Activated T-helper 2 cell treated with anti-CD3 and anti-CD28 coated beads, Interferon-gamma antibody, Interleukin-2, Interleukin-4, amounts not matched to agents 10 μg/mL and 5 μg/mL and 100 μg/mL, durations not matched to agents 14 hours and 24 hours and 36 hours (primary cell): ENCODE measurements at regions not wholly inside any gene's neighbourhood (a gene's known extent, or its start where the extent isn't known, plus 50 kb on each side); places are given as distances from the start of the nearest gene placed in this dataset.
"Not testable (repeated sequence)": the region's sequence is repeated elsewhere in the genome, so short reads cannot be mapped to it uniquely, and the experiment has no call there.

Experiments used
- DNase-seq: peaks from one replicate; pipeline ENCODE4 v3.0.0; 2021; ENCODE audit warnings: low spot score
- H3K27ac Mint-ChIP-seq: one replicate; pipeline ENCODE4 v1.8.0; 2021; ENCODE audit warnings: mixed read lengths
- H3K27me3 Mint-ChIP-seq: one replicate; pipeline ENCODE4 v1.8.0; 2021; ENCODE audit warnings: low read depth, mixed read lengths
- H3K36me3 Mint-ChIP-seq: one replicate; pipeline ENCODE4 v1.8.0; 2021; ENCODE audit warnings: low read depth, mixed read lengths
- H3K4me1 Mint-ChIP-seq: one replicate; pipeline ENCODE4 v1.8.0; 2021; ENCODE audit warnings: low read depth, mixed read lengths
- H3K4me3 Mint-ChIP-seq: one replicate; pipeline ENCODE4 v1.8.0; 2021; ENCODE audit warnings: low read depth, mild to moderate bottlenecking, moderate library complexity, mixed read lengths
- H3K9me3 Mint-ChIP-seq: one replicate; pipeline ENCODE4 v1.8.0; 2021; ENCODE audit warnings: mixed read lengths
- intact Hi-C: fragments of 100-400 bp; cut with micrococcal nuclease; formaldehyde crosslinking; loops from one replicate; pipeline ENCODE4 v1.15.1; 2023

DNA sequence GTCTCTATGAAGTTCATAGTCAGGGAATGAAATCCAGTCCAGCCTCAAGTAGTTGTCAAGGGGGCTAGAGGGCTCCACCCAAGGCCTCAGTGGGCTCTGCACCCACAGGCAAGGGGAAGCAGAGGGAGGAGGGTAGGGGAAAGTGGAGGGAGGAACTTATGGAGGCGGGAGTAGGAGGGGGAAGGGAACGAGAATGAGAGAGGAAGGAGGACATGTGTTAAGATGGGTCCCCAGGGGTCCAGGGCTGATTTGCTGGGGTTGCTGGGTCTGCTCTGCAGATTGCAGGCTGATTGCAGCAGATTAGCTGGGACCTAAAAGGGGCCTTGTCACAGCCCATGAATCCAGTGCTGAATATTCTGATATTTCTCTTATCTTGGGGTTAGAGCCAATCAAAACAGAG lies 166.9 kb upstream of the IL12B start:
- H3K9me3 Mint-ChIP-seq = no peaks in the 10 kb centered on the region
- H3K27me3 Mint-ChIP-seq = peaks cover 10% of the 10 kb centered on the region
- H3K4me1 Mint-ChIP-seq = no peaks in the 10 kb centered on the region
- intact Hi-C loops = no loop called here
- no peak overlapping the region for H3K4me3 Mint-ChIP-seq
- no peak overlapping the region for H3K27ac Mint-ChIP-seq
- DNase-seq = no peak
- H3K36me3 Mint-ChIP-seq = no peaks in the 10 kb centered on the region

GRCh38 chr5:159498630-159499029 lies 168.3 kb upstream of the IL12B start:
- H3K9me3 Mint-ChIP-seq = no peaks in the 10 kb centered on the region
- no peak overlapping the region for H3K27ac Mint-ChIP-seq
- intact Hi-C loops = no loop called here
- H3K36me3 Mint-ChIP-seq = no peaks in the 10 kb centered on the region
- no peak overlapping the region for H3K4me3 Mint-ChIP-seq
- H3K27me3 Mint-ChIP-seq = peaks cover 5% of the 10 kb centered on the region
- H3K4me1 Mint-ChIP-seq = no peaks in the 10 kb centered on the region
- no peak for DNase-seq

DNA sequence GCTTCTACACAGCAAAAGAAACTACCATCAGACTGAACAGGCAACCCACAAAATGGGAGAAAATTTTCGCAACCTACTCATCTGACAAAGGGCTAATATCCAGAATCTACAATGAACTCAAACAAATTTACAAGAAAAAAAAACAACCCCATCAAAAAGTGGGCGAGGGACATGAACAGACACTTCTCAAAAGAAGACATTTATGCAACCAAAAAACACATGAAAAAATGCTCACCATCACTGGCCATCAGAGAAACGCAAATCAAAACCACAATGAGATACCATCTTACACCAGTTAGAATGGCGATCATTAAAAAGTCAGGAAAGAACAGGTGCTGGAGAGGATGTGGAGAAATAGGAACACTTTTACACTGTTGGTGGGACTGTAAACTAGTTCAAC lies 171.8 kb upstream of the IL12B start:
- H3K4me1 Mint-ChIP-seq, DNase-seq, H3K9me3 Mint-ChIP-seq, H3K36me3 Mint-ChIP-seq, H3K27ac Mint-ChIP-seq, intact Hi-C loops, H3K27me3 Mint-ChIP-seq, H3K4me3 Mint-ChIP-seq: not testable (repeated sequence)

- peaks cover 5% of the 10 kb centered on the region for H3K27me3 Mint-ChIP-seq
- H3K4me3 Mint-ChIP-seq = no peak overlapping the region
- H3K4me1 Mint-ChIP-seq = no peaks in the 10 kb centered on the region
- no peaks in the 10 kb centered on the region for H3K36me3 Mint-ChIP-seq
- no peaks in the 10 kb centered on the region for H3K9me3 Mint-ChIP-seq
- H3K27ac Mint-ChIP-seq = no peak overlapping the region
- intact Hi-C loops = no loop called here
- no peak for DNase-seq
Measured at GRCh38 chr5:159503236-159503635, 172.9 kb upstream of the IL12B start.

GRCh38 chr5:159504106-159504856 lies 174.0 kb upstream of the IL12B start:
- no peak for DNase-seq
- Mint-ChIP-seq H3K36me3 (no peaks in the 10 kb centered on the region), H3K27me3 (peaks cover 7% of the 10 kb centered on the region), H3K4me1 (no peaks in the 10 kb centered on the region), H3K9me3 (no peaks in the 10 kb centered on the region), H3K27ac (no peak overlapping the region), H3K4me3 (no peak overlapping the region)
- intact Hi-C loops = no loop called here

- DNase-seq = no peak
- H3K9me3 Mint-ChIP-seq = no peaks in the 10 kb centered on the region
- H3K27me3 Mint-ChIP-seq = peaks cover 7% of the 10 kb centered on the region
- no peak overlapping the region for H3K4me3 Mint-ChIP-seq
- H3K27ac Mint-ChIP-seq = no peak overlapping the region
- intact Hi-C loops = no loop called here
- no peaks in the 10 kb centered on the region for H3K4me1 Mint-ChIP-seq
- H3K36me3 Mint-ChIP-seq = no peaks in the 10 kb centered on the region
Measured at GRCh38 chr5:159504857-159505304, 174.6 kb upstream of the IL12B start.

- Mint-ChIP-seq H3K9me3 (no peaks in the 10 kb centered on the region), H3K36me3 (no peaks in the 10 kb centered on the region), H3K4me1 (no peaks in the 10 kb centered on the region), H3K27me3 (peaks cover 12% of the 10 kb centered on the region), H3K27ac (no peak overlapping the region), H3K4me3 (no peak overlapping the region)
- no peak for DNase-seq
- intact Hi-C loops = no loop called here
Measured at GRCh38 chr5:159507055-159507454, 176.8 kb upstream of the IL12B start.

GRCh38 chr5:159507661-159508060 lies 177.4 kb upstream of the IL12B start:
- no peak for DNase-seq
- H3K4me1 Mint-ChIP-seq = no peaks in the 10 kb centered on the region
- no peaks in the 10 kb centered on the region for H3K36me3 Mint-ChIP-seq
- intact Hi-C loops = no loop called here
- peaks cover 16% of the 10 kb centered on the region for H3K27me3 Mint-ChIP-seq
- no peaks in the 10 kb centered on the region for H3K9me3 Mint-ChIP-seq
- H3K27ac Mint-ChIP-seq = no peak overlapping the region
- no peak overlapping the region for H3K4me3 Mint-ChIP-seq

GRCh38 chr5:159508344-159508743 lies 178.1 kb upstream of the IL12B start:
- no peak for DNase-seq
- no peaks in the 10 kb centered on the region for H3K9me3 Mint-ChIP-seq
- H3K4me3 Mint-ChIP-seq = no peak overlapping the region
- H3K4me1 Mint-ChIP-seq = no peaks in the 10 kb centered on the region
- intact Hi-C loops = no loop called here
- no peaks in the 10 kb centered on the region for H3K36me3 Mint-ChIP-seq
- H3K27me3 Mint-ChIP-seq = peaks cover 16% of the 10 kb centered on the region
- no peak overlapping the region for H3K27ac Mint-ChIP-seq

DNA sequence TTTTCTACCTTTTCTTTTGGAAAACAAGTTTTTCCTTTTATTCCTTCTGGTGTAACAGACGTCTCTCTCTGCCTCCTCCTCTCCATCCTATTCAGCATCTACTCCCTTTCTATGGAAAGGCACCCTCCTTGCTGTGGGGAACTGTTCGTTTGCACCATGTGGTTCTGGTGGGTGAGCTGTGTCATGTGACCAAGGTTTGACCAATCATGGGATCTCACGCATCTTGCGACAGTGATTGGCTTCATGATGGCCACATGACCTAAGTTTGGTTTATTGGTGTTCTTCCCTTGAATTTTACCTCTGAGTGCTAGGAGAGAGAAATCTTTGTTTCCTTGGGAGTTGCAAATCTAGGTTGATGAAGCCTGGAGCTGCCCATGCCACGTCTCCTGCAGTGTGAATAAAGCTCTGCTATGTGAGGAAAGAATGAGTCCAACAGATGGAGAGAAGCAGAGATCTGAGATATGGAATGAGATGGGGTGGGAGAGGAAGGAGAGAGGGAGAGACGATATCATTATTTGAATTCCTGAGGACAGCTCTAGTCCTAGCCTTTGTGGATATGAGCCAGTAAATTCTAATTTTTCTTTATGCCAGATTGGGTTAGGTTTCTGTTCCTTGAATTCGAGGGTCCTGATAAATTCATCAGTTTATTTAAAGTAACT lies 178.8 kb upstream of the IL12B start:
- Mint-ChIP-seq H3K36me3 (no peaks in the 10 kb centered on the region), H3K4me1 (no peaks in the 10 kb centered on the region), H3K9me3 (no peaks in the 10 kb centered on the region), H3K27ac (no peak overlapping the region), H3K27me3 (peaks cover 16% of the 10 kb centered on the region), H3K4me3 (no peak overlapping the region)
- intact Hi-C loops = no loop called here
- no peak for DNase-seq

DNA sequence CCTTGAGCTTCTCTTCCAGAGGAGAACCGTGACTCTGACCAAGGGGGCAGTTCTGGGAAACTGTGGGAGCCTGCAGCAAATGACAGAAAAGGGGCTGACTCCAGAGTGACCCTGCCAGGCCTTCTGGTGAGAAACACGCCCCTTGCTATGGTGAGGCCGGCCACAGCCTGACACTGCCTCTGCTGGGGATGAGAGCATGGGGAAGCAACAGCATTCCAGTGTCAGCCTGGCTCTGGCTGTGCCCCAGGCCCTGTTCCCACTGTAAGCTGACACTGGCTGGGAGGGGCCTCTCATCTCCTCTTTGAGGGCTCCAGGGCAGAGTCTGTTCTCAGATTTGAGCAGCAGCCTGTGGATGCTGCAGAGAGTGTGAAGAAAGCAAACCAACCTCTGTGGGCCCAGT lies 180.0 kb upstream of the IL12B start:
- peaks cover 2% of the 10 kb centered on the region for H3K4me1 Mint-ChIP-seq
- no peaks in the 10 kb centered on the region for H3K36me3 Mint-ChIP-seq
- intact Hi-C loops = no loop called here
- H3K9me3 Mint-ChIP-seq = no peaks in the 10 kb centered on the region
- no peak overlapping the region for H3K4me3 Mint-ChIP-seq
- no peak for DNase-seq
- H3K27me3 Mint-ChIP-seq = peaks cover 19% of the 10 kb centered on the region
- no peak overlapping the region for H3K27ac Mint-ChIP-seq

GRCh38 chr5:159511570-159511969 lies 181.3 kb upstream of the IL12B start:
- peaks cover 22% of the 10 kb centered on the region for H3K27me3 Mint-ChIP-seq
- no peaks in the 10 kb centered on the region for H3K9me3 Mint-ChIP-seq
- no peak overlapping the region for H3K4me3 Mint-ChIP-seq
- DNase-seq = no peak
- intact Hi-C loops = no loop called here
- H3K4me1 Mint-ChIP-seq = peaks cover 7% of the 10 kb centered on the region
- no peaks in the 10 kb centered on the region for H3K36me3 Mint-ChIP-seq
- no peak overlapping the region for H3K27ac Mint-ChIP-seq

DNA sequence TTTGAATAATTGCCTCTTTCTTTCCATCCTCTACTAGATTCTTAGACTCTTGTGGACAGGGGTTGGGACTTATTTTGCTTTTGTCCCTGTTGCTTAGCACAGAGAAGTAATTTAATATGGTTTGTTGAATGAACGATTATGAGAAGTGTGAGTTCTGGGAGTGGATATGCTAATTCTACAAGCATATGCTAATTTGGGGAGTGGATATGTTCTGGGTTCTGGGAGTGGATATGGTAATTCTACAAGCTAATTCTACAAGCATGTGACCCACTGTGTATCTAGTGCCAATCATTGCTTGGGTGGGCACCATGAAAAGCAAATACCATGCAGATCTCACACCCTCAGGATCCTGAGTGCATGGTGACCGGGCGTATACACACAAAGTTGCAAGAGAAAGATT lies 181.8 kb upstream of the IL12B start:
- no peaks in the 10 kb centered on the region for H3K36me3 Mint-ChIP-seq
- H3K4me1 Mint-ChIP-seq = peaks cover 7% of the 10 kb centered on the region

More for the DNA sequence above, 181.8 kb upstream of the IL12B start:
- Mint-ChIP-seq H3K4me3 (no peak overlapping the region), H3K27ac (no peak overlapping the region), H3K27me3 (peaks cover 22% of the 10 kb centered on the region), H3K9me3 (no peaks in the 10 kb centered on the region)
- intact Hi-C loops = no loop called here
- DNase-seq = no peak
